ENCODE measurements at regions not wholly inside any gene's neighbourhood (a gene's known extent, or its start where the extent isn't known, plus 50 kb on each side); places are given as distances from the start of the nearest gene placed in this dataset.

DNA sequence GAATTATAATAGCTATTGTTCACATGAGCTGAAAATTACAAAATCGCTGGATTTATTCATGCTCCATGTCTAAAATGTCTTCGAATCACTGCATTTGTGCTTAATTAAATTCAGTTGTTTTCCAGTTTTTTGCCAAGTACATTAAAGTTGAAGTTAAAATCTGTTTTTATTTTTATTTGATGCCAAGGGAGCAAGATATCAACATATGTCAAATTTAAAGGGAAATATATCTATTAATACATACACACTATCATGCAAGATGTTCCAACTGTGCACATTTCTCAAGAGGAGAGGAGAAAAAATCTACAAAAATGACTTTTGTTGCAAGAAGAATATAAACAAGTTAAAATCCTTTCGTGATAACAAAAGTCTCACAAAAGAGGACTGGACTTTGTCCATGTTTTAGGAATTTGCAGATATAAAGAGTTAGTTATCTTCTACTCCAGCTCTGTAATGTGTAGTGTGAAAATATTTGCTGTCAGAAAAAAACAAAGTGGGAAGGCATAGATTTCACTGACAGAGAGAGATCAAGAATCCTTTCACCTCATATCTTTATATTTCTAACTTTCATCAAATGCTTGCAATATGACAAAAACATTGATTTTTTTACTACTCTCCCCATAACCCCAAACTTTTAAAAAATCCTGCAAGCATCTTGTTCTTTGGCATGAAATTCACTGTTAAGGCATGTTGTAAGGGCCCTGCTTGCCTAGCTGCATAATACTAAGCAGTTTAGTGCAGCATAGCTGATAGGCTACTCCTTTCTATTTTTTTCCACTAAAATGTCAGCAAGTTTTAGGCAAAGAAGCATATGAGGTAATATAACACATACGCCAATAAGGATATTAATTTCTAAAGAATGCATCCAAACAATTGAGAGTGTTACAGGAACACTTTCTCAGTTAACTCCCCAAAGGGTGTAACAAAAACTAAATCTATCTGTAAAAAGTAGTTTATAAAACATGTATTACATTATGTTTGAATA is 340.2 kb upstream of the ADAMTS5 start:
- DNase-seq (ENCODE audit: low spot score): no peak

DNA sequence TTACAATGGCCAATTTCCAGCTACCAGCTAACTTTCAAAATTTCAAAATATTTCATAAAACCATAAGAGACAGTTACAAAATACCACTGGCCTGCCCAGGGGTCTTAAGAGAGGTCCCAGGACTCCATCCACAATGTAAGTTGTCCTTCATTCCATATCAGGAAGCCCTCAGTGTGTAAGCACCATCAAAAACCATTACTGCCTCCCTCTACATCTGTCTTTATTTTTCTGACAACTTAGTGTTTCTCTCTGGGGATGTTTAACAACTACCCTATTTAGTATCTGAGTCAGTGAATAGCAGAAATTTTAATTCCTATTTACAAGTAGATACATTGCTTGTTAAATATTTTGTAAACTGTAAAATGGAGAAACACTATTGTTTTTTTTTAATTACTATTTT is 339.3 kb upstream of the ADAMTS5 start:
- no peak for DNase-seq (ENCODE audit: low spot score)

DNA sequence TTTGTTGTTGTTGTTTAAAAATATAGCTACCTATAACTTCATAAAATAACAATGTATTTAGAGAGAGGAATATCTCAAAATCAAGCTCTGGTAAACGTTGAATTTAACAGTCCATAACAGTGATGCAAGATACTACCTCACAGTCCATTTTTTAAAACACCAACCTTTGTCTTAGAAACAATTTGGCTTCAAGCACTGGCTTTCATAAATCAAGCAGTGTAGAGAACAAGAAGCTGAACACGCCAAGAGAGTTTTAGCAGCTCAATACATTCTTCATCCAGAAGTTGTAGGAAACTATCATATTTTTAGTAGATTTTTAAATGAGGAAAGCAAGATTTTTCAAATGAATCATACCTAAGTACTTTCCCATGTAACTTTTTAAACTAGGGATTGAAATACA is 334.3 kb upstream of the ADAMTS5 start:
- no peak for DNase-seq (ENCODE audit: low spot score)

DNA sequence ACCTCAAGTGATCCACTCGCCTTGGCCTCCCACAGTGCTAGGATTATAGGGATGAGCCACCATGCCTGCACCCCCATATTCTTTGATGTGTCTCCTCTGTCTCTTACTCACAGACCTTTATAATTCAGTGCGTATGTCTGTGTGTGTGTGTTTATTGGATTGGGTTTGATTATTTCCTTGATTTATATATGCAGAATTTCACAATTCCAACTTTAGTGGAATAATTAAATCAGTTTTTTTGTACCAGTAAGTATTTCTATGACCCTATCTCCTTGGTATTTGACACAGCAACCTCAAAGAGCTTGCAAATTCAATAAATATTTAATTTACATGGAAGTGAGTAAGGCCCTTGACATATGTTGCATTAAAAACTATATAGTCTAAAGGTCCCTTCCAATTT is 333.9 kb upstream of the ADAMTS5 start:
- no peak for DNase-seq (ENCODE audit: low spot score)

DNA sequence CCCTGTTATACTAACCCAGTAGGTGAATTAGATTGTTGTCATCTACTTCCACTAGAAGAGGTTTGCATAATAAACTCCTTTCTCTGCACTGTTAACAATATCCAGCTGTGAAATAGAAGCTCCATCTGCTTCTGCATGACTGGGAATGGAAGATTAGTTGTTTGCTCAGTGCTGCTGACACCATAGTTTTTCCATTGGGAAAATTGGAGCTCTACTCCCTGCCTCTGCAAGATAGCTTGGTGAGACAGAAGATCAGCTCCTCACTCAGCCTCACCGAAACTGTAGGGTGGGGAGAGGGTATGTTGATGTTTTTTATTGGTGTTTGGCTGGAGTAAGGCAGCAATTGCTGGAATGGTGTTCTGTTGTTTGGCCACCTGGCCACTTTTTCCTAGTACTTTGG is 331.6 kb upstream of the ADAMTS5 start:
- no peak for DNase-seq (ENCODE audit: low spot score)

DNA sequence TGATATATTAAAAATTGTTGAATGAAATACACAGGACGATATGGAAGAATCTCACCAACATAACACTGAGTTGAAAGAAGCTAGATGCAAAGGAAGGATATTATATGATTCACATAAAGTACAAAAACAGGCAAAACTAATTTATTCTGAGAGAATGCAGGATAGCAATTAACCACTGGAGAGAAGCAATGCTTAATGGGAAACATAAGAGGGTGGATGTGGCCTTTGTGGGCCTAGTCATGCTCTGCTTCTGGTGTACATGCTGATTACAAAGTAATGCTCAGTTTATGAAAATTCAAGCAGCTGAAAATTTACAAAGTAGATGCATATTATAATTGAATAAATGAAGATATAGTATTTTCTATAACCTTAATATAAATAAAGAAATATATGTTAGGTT is 326.4 kb upstream of the ADAMTS5 start:
- DNase-seq (ENCODE audit: low spot score): no peak

DNA sequence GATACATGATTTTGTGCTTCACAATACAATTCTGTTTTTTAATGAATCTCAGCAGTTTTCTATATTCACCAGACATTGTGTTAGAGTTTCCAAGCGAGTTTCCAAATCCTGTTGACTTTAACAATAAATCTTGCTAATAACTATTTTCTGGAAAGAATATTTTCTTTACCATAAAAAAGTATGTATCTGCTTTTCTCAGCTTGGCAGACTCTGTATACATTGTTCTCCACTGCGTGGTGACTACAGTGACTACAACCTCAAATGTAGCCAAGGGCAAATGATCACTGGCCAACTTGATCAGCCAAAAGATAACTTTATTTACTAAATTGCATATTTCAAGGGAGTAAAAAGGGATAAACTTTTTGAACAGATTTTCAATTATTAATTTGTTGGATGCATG is 325.9 kb upstream of the ADAMTS5 start:
- no peak for DNase-seq (ENCODE audit: low spot score)

DNA sequence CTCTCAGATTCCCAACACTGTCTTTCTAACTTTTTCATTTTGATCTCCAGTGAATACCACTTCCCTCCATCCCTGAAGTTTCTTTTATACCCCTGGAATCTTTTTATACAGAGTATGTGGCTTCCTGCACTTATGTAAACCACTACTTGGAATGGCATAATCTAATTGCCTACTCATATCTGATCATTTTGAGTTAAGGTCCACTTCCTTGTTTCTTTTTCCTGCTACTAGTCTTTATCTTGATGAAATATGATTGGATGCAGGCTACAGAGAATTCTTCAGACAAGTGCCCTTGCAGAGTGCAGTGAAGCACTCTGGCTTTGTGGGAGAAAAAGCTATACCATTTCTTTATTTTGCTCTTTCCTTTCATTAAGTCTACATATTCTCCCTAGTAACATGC is 325.3 kb upstream of the ADAMTS5 start:
- DNase-seq (ENCODE audit: low spot score): no peak

DNA sequence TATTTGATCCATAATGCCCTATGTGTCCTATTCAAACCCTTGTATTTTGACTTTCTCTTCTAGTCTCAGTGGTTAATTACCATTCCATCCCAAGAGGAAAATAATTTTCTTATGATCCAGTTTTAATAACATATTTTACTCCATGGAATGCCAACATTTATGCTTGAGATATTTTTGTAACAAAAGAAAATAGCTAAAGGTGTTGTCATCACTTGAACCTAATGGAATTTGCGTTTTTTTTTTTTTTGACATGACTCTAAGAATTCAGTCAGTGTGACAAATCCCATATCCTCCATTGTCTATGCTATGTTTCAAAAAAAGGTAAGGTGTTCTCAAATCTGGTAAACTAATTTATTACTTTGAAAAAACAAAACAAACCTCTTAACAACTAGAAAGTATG is 324.1 kb upstream of the ADAMTS5 start:
- no peak for DNase-seq (ENCODE audit: low spot score)

DNA sequence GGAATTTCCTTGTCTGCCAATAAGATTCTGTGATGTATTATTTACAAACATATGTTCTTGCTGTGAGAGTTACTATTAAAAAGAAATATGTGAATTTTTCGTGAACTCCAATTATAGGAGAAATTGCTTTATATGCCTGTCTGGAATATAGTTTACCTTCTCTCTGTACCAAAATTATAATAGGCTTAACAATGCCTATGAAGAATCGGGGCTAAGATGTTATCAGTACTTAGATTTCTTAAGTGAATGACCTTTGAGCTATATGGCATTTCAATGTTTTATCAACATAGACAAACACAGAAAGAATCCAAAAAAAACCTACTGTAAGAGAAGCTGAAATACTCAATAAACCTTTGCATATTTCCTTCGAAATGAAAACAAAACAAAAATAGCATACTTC is 323.1 kb upstream of the ADAMTS5 start:
- no peak for DNase-seq (ENCODE audit: low spot score)

DNA sequence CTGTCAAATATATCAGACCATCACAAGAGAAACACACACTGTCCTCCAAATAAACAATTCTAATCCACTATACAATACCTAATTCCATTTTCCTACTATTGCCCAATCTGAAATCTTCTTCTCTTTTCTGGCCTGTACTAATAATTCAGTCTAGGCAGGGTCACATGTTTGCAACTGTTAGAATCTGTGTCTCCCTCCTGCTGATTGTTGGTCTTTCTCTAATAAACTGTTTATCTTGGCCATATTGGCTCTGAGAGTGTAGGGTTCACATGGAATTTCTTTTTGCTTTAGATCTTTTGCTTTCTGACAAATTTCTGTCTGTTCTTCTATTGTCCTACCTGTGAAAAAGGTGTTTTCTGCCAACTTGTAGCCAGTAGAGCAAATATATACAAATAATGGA is 319.9 kb upstream of the ADAMTS5 start:
- no peak for DNase-seq (ENCODE audit: low spot score)

DNA sequence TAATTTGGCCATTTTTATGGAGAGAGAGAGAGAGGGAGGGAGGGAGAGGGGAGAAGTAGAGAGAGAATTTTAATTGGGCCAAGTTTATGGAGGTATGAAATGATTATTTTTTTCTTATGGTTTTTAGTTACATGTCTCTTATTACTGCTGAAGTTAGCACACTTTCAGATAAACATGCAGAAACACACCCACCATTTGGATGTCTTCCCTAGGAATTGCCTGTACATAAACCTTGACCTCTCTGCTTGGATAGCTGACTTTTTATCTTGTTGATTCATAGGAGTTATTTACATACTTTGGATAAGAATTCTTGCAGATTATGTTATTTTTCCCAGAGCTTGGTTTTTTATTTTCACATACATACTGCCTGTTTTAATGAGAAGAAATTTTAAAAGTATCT is 310.2 kb upstream of the ADAMTS5 start:
- DNase-seq (ENCODE audit: low spot score): no peak

DNA sequence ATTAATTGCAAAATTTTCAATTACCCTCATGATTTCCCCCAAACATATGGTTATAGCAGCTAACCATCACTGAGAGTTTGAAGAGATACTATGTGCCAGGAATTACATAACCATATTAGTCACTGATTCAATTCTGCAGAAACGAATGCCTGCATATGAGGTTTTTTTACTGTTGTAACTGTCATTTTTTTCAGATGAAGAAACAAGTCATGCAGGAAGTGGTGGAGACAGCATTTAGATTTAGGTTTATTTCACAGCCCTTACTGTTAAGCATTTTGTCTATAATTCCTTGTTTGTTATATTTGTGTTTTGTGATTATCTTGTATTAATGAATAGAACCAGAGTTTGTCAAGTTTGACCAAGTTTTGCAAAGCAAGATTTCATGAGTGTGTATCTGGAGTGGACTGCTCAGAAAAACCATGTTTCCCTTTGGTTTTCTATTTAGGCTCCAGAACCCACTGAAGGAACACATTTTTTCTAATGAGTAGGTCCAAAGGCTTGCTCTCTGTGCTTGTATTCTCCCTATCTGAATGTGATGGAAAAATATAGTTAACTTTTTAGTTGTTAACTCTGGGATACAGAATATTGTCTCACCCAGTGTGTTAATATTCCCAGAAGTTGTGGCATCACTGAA is 308.5 kb upstream of the ADAMTS5 start:
- no peak for DNase-seq (ENCODE audit: low spot score)

DNA sequence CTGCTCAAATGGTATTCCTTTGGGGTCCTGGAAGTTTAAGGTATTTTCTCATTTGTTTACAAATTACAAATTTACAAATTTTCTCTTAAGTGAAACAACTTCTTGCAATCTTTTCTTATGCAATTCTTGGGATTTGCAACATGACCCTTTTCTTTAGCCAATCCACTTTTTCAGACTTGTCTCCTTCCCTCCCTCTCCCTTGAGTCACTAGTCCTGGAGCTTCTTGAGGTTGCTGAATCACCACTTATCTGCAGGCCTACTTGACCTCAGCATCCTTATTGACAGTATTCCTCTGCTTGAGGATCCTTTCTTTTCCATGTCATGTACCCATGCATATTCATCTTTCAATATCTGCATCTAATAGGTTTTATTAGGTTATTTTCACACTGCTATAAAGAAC is 302.8 kb upstream of the ADAMTS5 start:
- DNase-seq (ENCODE audit: low spot score): no peak

DNA sequence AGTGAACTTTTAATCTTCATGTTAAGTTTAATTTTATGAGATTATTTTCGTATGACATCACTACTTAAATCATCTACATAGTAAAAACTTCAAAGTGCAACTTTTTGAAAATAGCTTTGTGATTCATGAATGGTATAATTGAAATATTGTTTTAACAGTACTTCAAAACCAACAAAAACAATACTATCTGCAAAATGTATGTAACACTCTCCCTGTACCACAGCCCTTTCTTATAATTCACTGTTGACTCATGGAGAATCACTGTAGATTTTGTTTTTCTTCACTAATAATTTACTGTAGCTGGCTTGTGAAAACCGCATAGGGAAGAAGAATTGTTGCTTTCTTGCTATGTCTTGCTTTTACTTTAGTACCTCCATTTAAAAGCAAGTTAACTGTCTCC is 301.4 kb upstream of the ADAMTS5 start:
- DNase-seq (ENCODE audit: low spot score): no peak

DNA sequence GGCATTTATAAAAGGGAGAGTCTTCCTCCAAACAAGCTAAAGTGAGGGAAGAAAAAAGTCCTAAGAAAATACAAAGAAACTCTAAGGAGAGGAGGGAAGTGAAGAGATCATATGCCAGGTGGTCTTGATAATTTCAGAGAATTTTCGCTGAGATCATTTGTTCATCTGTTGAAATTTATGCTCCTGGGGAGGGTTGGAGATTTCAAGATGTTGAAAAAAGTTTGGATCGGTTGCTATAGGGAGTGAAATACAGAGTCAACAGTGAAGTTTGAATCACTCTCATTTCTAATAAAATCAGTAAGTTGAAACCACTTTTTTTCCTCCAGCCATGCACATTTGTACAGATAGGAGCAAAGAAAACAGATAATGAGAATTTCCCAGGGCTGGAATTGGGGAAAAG is 299.1 kb upstream of the ADAMTS5 start:
- no peak for DNase-seq (ENCODE audit: low spot score)

DNA sequence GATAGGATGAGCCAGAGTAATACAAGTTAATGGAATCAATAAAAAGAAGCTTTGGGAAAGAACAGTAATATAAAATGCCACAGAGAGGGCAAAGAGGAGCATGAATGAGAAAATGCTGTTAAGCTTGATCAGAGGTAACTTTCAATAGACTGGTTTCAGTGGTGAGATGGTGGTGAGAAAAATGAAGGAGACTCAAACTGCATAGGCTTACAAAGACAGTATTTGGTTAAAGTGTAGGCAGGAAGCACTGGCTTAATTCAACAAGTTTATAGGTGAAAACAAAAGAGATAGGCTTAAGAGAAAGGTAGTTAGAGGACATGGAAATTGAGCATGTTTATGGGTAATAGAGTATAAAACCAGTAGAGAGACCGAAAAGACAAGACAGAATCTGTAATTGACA is 298.6 kb upstream of the ADAMTS5 start:
- no peak for DNase-seq (ENCODE audit: low spot score)

DNA sequence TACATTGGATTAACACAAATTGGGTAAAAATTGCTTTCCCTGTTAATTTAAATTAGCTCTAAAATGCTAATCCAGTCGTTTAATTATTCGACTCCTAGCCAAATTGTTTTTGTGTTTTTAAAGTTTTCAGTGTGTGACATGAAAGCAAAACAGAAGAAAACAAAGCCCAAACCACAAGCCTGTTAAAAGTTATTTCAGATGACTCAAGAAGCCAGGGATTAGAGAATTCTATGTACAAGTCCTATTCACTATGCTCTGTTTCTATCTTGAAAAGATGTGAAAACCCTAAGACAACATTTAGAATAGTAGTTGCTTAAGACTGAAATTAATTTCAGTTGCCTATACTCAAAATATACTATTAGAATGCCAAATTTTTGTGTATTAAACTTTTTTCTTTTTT is 294.8 kb upstream of the ADAMTS5 start:
- no peak for DNase-seq (ENCODE audit: low spot score)

DNA sequence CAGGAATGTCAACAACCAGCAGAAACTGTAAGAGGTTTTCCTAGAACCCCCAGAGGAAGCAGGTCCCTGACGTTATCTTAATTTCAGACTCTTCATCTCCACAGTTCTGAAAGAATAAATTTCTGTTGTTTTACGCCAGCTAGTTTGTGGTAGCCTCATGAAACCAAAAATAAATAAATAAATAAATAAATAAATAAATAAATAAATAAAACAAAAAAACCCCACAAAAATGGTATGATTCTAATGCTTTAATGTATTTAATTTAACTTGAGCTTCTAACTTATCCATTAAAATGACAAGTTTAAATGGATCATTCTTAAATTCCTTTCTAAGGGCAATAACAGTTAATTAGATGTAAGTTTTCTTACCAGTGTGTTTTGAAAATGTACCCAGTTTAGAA is 293.8 kb upstream of the ADAMTS5 start:
- no peak for DNase-seq (ENCODE audit: low spot score)

DNA sequence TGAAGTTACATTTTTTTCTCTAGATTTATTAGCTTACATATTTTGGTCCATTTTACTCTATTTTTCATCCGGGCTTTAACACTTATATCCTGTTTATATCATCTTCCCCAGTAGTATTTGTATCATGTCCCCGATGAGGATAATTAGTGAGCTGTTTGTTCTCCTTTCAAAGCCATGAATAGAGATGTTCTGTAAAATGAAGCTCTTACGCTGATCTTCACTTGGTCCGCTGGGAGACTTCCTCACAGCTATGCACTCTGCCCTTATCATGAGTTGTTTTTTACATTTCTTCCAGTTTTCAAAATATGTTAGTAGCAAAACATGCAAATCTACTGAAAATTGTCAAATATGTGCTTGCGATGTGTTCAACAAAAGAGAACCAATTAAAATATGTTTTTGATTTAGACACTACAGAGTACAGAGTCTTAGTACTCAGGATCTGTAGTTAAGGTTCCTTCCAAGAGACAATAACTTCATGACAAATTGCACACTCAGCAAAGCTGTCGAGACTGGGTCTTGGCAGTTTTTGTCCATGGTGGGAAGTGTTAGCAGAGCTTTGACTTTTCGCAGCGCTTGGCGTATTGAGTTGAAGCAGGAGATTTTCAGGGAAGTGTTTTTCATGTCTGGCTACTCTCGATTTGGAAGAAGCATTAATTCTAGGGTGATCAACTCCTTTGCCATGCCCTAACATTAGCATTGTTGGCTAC is 292.0 kb upstream of the ADAMTS5 start:
- DNase-seq (ENCODE audit: low spot score): no peak

DNA sequence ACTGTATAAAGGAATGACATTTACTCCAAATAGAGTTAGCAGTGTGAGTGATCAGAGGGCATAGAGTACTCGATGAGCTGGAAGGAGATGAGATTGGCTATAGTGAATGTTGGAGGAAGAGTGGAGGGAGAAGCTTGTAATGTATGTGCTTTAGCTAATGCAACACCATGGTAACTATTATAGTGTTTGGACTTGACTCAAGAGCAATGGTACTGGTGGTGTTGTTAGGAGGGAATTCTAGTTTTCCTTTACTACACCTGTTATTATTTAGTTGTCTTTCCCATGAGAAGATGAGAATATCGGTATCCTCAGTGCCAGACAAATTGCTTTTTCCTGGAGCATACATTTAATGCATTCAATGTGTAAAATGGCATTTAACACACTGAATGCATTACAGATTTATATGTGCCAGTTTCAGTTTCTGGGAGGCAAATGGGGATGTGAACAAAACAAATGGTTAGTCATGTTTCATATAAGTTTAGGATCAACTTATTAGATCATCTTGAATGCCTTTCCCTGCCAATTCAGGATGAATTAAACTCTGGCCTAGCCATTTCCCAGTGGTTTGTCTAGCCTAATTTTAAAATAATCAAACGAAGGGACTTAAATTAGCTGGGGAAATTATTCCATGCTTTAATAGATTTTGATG is 291.1 kb upstream of the ADAMTS5 start:
- DNase-seq (ENCODE audit: low spot score): no peak

DNA sequence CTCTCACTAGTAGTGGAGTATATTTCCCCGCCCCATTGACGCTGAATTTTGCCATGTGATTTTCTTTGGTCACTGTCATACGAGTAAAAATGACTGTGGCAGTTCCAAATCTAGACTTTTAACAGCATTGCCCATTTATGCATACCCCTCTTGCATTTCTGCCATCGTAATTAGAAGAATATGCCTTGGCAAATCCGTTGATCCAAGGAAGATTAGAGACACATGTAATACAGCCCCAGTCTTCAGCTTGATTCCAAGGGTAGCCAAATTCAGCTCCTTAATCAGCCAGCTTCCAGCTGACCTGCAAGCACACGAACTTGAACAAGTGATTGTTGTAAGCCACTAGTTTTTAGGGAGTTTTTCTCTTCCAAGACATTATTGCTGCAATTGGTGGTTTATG is 290.3 kb upstream of the ADAMTS5 start:
- DNase-seq (ENCODE audit: low spot score): no peak

DNA sequence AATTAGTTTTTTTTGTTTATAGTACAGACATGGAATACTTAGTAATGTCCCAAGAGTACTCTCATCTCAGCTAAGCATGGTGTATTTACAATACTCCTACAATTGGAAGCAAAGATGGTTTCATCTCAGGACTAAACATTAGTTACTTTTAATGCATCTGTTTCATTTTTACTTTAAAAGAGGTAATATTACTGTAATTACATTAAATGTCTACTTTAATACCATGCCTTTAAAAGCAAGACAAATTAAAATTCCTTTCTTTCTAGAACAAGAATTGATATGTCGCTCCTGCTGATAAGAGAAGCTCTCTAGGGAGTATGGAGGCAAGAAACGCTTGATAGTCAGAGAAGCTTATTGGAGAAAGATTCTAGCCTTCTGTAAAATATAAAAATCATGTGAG is 284.9 kb upstream of the ADAMTS5 start:
- DNase-seq (ENCODE audit: low spot score): no peak
